ENCODE measurements at regions not wholly inside any gene's neighbourhood (a gene's known extent, or its start where the extent isn't known, plus 50 kb on each side); places are given as distances from the start of the nearest gene placed in this dataset.

- POLR2A ChIA-PET, result no interaction called here
- CTCF ChIA-PET, result no interaction called here
- DNase-seq (no peak), ATAC-seq (ENCODE audit: low read depth) (no peak)
- H3K27me3 ChIP-seq (replicated peaks in 1 of 4; ENCODE audit: control extremely low read depth in 1 of 4, control insufficient read depth in 3 of 4, insufficient read depth in 4 of 4, low read length in 3 of 4), result no peaks in the 10 kb centered on the region
- Mint-ChIP-seq H3K9me3 (ENCODE audit: insufficient read depth) (peaks cover 7% of the 10 kb centered on the region), H3K4me3 (no peak overlapping the region), H3K27ac (no peak overlapping the region), H3K27me3 (no peaks in the 10 kb centered on the region), H3K4me1 (no peaks in the 10 kb centered on the region)
- H3K9me3 ChIP-seq (ENCODE audit: control extremely low read depth in 1 of 3, control insufficient read depth in 2 of 3, insufficient read depth in 1 of 3, low read length in 2 of 3), result no peaks in the 10 kb centered on the region
- H3K79me2 ChIP-seq (ENCODE audit: control insufficient read depth, insufficient read depth, low read length), result no peaks in the 10 kb centered on the region
- no peak overlapping the region for H3K9ac ChIP-seq (ENCODE audit: low read length)
- H2AFZ ChIP-seq (ENCODE audit: insufficient read depth, low read depth, low read length, poor library complexity, severe bottlenecking), result no peak overlapping the region
- no peak for TF ChIP-seq EZH2 (IDR thresholded peaks at IDR 0.05; ENCODE audit: borderline replicate concordance, insufficient read depth, low read depth, low read length, poor library complexity, severe bottlenecking)
- TF ChIP-seq, protein P1, sequence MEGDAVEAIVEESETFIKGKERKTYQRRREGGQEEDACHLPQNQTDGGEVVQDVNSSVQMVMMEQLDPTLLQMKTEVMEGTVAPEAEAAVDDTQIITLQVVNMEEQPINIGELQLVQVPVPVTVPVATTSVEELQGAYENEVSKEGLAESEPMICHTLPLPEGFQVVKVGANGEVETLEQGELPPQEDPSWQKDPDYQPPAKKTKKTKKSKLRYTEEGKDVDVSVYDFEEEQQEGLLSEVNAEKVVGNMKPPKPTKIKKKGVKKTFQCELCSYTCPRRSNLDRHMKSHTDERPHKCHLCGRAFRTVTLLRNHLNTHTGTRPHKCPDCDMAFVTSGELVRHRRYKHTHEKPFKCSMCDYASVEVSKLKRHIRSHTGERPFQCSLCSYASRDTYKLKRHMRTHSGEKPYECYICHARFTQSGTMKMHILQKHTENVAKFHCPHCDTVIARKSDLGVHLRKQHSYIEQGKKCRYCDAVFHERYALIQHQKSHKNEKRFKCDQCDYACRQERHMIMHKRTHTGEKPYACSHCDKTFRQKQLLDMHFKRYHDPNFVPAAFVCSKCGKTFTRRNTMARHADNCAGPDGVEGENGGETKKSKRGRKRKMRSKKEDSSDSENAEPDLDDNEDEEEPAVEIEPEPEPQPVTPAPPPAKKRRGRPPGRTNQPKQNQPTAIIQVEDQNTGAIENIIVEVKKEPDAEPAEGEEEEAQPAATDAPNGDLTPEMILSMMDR (IDR thresholded peaks at IDR 0.05), result no peak
- intact Hi-C loops (cut with micrococcal nuclease), result no loop called here
- no peaks in the 10 kb centered on the region for H3K4me1 ChIP-seq (ENCODE audit: control insufficient read depth in 2 of 2, insufficient read depth in 2 of 2, low read length in 2 of 2)
- H3K36me3 ChIP-seq (replicated peaks in 1 of 2; ENCODE audit: control extremely low read depth in 1 of 2, control insufficient read depth in 1 of 2, extremely low read depth in 1 of 2, insufficient read depth in 2 of 2, low read length in 1 of 2), result no peaks in the 10 kb centered on the region
- H3K27ac ChIP-seq (ENCODE audit: low read length in 2 of 2), result no peak overlapping the region
- no peak overlapping the region for H3K4me3 ChIP-seq (ENCODE audit: control extremely low read depth in 1 of 5, extremely low read depth in 1 of 5, insufficient read depth in 1 of 5, low read depth in 2 of 5, low read length in 4 of 5)
- H4K20me1 ChIP-seq (ENCODE audit: control insufficient read depth, insufficient read depth, low read length, poor library complexity, severe bottlenecking), result no peaks in the 10 kb centered on the region
- H3K4me2 ChIP-seq (replicated peaks; ENCODE audit: low read depth, low read length, poor library complexity, severe bottlenecking), result no peak overlapping the region
- no CpG with 5 or more reads among the region's 1 CpG for WGBS (ENCODE audit: insufficient coverage)
These were observed 434.9 kb downstream of the PDGFC start for GRCh38 chr4:156536661-156537060.

DNA sequence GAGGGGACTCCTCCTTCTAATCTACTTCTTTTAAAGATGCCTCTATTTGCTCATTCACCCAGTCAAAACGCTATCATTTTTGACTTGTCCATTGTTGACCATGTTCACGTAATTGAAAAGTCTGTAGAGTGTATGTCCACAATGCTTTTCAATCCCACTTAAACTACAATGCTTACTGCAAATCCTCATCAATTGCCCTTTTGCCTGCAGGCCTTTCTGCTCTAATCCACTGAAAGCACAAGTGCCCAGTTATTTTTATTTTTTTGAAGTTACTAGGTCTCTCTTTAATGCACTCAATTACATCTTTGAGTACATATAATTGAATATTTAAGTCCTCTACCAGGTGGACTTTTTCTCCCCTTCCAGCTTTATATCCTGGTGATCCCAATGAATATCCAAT lies 437.4 kb downstream of the PDGFC start:
- Histone ChIP-seq H3K36me3 (replicated peaks in 1 of 2; ENCODE audit: control extremely low read depth in 1 of 2, control insufficient read depth in 1 of 2, extremely low read depth in 1 of 2, insufficient read depth in 2 of 2, low read length in 1 of 2) (no peaks in the 10 kb centered on the region), H3K4me1 (ENCODE audit: control insufficient read depth in 2 of 2, insufficient read depth in 2 of 2, low read length in 2 of 2) (no peaks in the 10 kb centered on the region), H3K27ac (ENCODE audit: low read length in 2 of 2) (no peak overlapping the region), H4K20me1 (ENCODE audit: control insufficient read depth, insufficient read depth, low read length, poor library complexity, severe bottlenecking) (no peaks in the 10 kb centered on the region), H3K9me3 (ENCODE audit: control extremely low read depth in 1 of 3, control insufficient read depth in 2 of 3, insufficient read depth in 1 of 3, low read length in 2 of 3) (no peaks in the 10 kb centered on the region), H3K79me2 (ENCODE audit: control insufficient read depth, insufficient read depth, low read length) (no peaks in the 10 kb centered on the region), H3K27me3 (replicated peaks in 1 of 4; ENCODE audit: control extremely low read depth in 1 of 4, control insufficient read depth in 3 of 4, insufficient read depth in 4 of 4, low read length in 3 of 4) (no peaks in the 10 kb centered on the region), H3K4me2 (replicated peaks; ENCODE audit: low read depth, low read length, poor library complexity, severe bottlenecking) (no peak overlapping the region), H3K9ac (ENCODE audit: low read length) (no peak overlapping the region), H3K4me3 (ENCODE audit: control extremely low read depth in 1 of 5, extremely low read depth in 1 of 5, insufficient read depth in 1 of 5, low read depth in 2 of 5, low read length in 4 of 5) (no peak overlapping the region), H2AFZ (ENCODE audit: insufficient read depth, low read depth, low read length, poor library complexity, severe bottlenecking) (no peak overlapping the region)
- ChIA-PET CTCF (no interaction called here), POLR2A (no interaction called here)
- no peak overlapping the region for H3K27ac Mint-ChIP-seq
- no peak overlapping the region for H3K4me3 Mint-ChIP-seq
- no peaks in the 10 kb centered on the region for H3K4me1 Mint-ChIP-seq
- H3K9me3 Mint-ChIP-seq (ENCODE audit: insufficient read depth), result peaks cover 7% of the 10 kb centered on the region
- intact Hi-C loops (cut with micrococcal nuclease), result no loop called here
- DNase-seq, result no peak
- H3K27me3 Mint-ChIP-seq, result no peaks in the 10 kb centered on the region
- WGBS (ENCODE audit: insufficient coverage), result 90% methylated on average over 2 of the region's 2 CpGs
- no peak for ATAC-seq (ENCODE audit: low read depth)
- TF ChIP-seq, protein P1 (IDR thresholded peaks at IDR 0.05), result no peak
- TF ChIP-seq EZH2 (IDR thresholded peaks at IDR 0.05; ENCODE audit: borderline replicate concordance, insufficient read depth, low read depth, low read length, poor library complexity, severe bottlenecking), result no peak

All from B cell (primary cell).